Activated naive CD4-positive, alpha-beta T cell treated with anti-CD3 and anti-CD28 coated beads, Interleukin-2, amount 50 U/mL, for 72 hours (primary cell): ENCODE measurements at regions not wholly inside any gene's neighbourhood (a gene's known extent, or its start where the extent isn't known, plus 50 kb on each side); places are given as distances from the start of the nearest gene placed in this dataset.

Experiments used
- ATAC-seq, 2 donors: fragments of 150-1000 bp; cut with Tn5 transposase; 2 replicates each; pipeline ENCODE4 v1.10.0; 2021; ENCODE audit warnings: mild to moderate bottlenecking in 2 of 2, moderate library complexity in 2 of 2
- DNase-seq, 2 donors: peaks; one replicate each; pipeline ENCODE4 v3.0.0; 2021 to 2022; ENCODE audit warnings: low spot score in 2 of 2
- H3K27ac Mint-ChIP-seq, 2 donors: one replicate each; pipeline ENCODE4 v1.8.0; 2022; ENCODE audit warnings: mild to moderate bottlenecking in 2 of 2, mixed read lengths in 2 of 2
- H3K36me3 Mint-ChIP-seq, 2 donors: one replicate each; pipeline ENCODE4 v1.8.0; 2022; ENCODE audit warnings: mixed read lengths in 2 of 2
- H3K9me3 Mint-ChIP-seq, 2 donors: one replicate each; pipeline ENCODE4 v1.8.0; 2022; ENCODE audit warnings: mixed read lengths in 2 of 2

GRCh38 chr9:81741103-81741502 is 51.8 kb upstream of the TLE1 start:
- peaks cover 0 to 13% of the 10 kb centered on the region in 2 donors for H3K36me3 Mint-ChIP-seq
- DNase-seq: no peak
- H3K27ac Mint-ChIP-seq: no peak overlapping the region
- peaks cover 0 to 12% of the 10 kb centered on the region in 2 donors for H3K9me3 Mint-ChIP-seq
- no peak for ATAC-seq

- Mint-ChIP-seq H3K27ac (no peak overlapping the region), H3K36me3 (no peaks in the 10 kb centered on the region), H3K9me3 (peaks cover 5% of the 10 kb centered on the region in 2 donors)
- DNase-seq (no peak), ATAC-seq (no peak)
These were observed 58.7 kb upstream of the TLE1 start for GRCh38 chr9:81748091-81748490.

- no peak for ATAC-seq
- H3K9me3 Mint-ChIP-seq: peaks cover 5 to 9% of the 10 kb centered on the region in 2 donors
- no peak overlapping the region for H3K27ac Mint-ChIP-seq
These were observed 64.1 kb upstream of the TLE1 start for GRCh38 chr9:81753436-81753835.

GRCh38 chr9:81754245-81754644 is 64.9 kb upstream of the TLE1 start:
- no peak for ATAC-seq
- H3K9me3 Mint-ChIP-seq: peaks cover 5 to 9% of the 10 kb centered on the region in 2 donors
- no peak overlapping the region for H3K27ac Mint-ChIP-seq
- no peak for DNase-seq
- H3K36me3 Mint-ChIP-seq: no peaks in the 10 kb centered on the region

More at GRCh38 chr9:81753436-81753835, 64.1 kb upstream of the TLE1 start:
- H3K36me3 Mint-ChIP-seq: no peaks in the 10 kb centered on the region
- DNase-seq: no peak

GRCh38 chr9:81755721-81756120 is 66.4 kb upstream of the TLE1 start:
- DNase-seq: no peak
- peaks cover 0 to 4% of the 10 kb centered on the region in 2 donors for H3K9me3 Mint-ChIP-seq
- no peaks in the 10 kb centered on the region for H3K36me3 Mint-ChIP-seq
- no peak overlapping the region for H3K27ac Mint-ChIP-seq
- no peak for ATAC-seq

- Mint-ChIP-seq H3K9me3 (peaks cover 0 to 4% of the 10 kb centered on the region in 2 donors), H3K27ac (no peak overlapping the region), H3K36me3 (no peaks in the 10 kb centered on the region)
- DNase-seq (no peak), ATAC-seq (no peak)
These were observed 67.2 kb upstream of the TLE1 start for GRCh38 chr9:81756561-81756960.

GRCh38 chr9:81758123-81758797 is 68.9 kb upstream of the TLE1 start:
- Mint-ChIP-seq H3K27ac (no peak overlapping the region), H3K36me3 (no peaks in the 10 kb centered on the region), H3K9me3 (peaks cover 0 to 3% of the 10 kb centered on the region in 2 donors)
- DNase-seq: no peak
- ATAC-seq: no peak

GRCh38 chr9:81759680-81760215 is 70.4 kb upstream of the TLE1 start:
- DNase-seq (no peak), ATAC-seq (no peak)
- H3K27ac Mint-ChIP-seq: no peak overlapping the region
- H3K36me3 Mint-ChIP-seq: no peaks in the 10 kb centered on the region
- no peaks in the 10 kb centered on the region for H3K9me3 Mint-ChIP-seq

- ATAC-seq (no peak), DNase-seq (no peak)
- peaks cover 0 to 11% of the 10 kb centered on the region in 2 donors for H3K9me3 Mint-ChIP-seq
- no peak overlapping the region for H3K27ac Mint-ChIP-seq
- no peaks in the 10 kb centered on the region for H3K36me3 Mint-ChIP-seq
These were observed 78.6 kb upstream of the TLE1 start for GRCh38 chr9:81767921-81768320.

- H3K27ac Mint-ChIP-seq: no peak overlapping the region
- H3K36me3 Mint-ChIP-seq: no peaks in the 10 kb centered on the region
- ATAC-seq (no peak), DNase-seq (no peak)
- H3K9me3 Mint-ChIP-seq: peaks cover 6 to 17% of the 10 kb centered on the region in 2 donors
These were observed 82.2 kb upstream of the TLE1 start for GRCh38 chr9:81771571-81771970.

- ATAC-seq (no peak), DNase-seq (no peak)
- no peaks in the 10 kb centered on the region for H3K36me3 Mint-ChIP-seq
- no peak overlapping the region for H3K27ac Mint-ChIP-seq
- H3K9me3 Mint-ChIP-seq: peaks cover 6 to 13% of the 10 kb centered on the region in 2 donors
These were observed 82.8 kb upstream of the TLE1 start for GRCh38 chr9:81772144-81772543.

- H3K27ac Mint-ChIP-seq: no peak overlapping the region
- peaks cover 6 to 13% of the 10 kb centered on the region in 2 donors for H3K9me3 Mint-ChIP-seq
- no peaks in the 10 kb centered on the region for H3K36me3 Mint-ChIP-seq
- ATAC-seq (no peak), DNase-seq (no peak)
These were observed 87.0 kb upstream of the TLE1 start for GRCh38 chr9:81776390-81776789.

- no peak overlapping the region for H3K27ac Mint-ChIP-seq
- H3K9me3 Mint-ChIP-seq: peaks cover 6 to 13% of the 10 kb centered on the region in 2 donors
- no peak for DNase-seq
- ATAC-seq: no peak
- H3K36me3 Mint-ChIP-seq: no peaks in the 10 kb centered on the region
These were observed 87.5 kb upstream of the TLE1 start for GRCh38 chr9:81776834-81777233.

GRCh38 chr9:81777482-81777881 is 88.1 kb upstream of the TLE1 start:
- DNase-seq (no peak), ATAC-seq (no peak)
- no peak overlapping the region for H3K27ac Mint-ChIP-seq
- peaks cover 6 to 13% of the 10 kb centered on the region in 2 donors for H3K9me3 Mint-ChIP-seq
- H3K36me3 Mint-ChIP-seq: no peaks in the 10 kb centered on the region

- DNase-seq: no peak
- Mint-ChIP-seq H3K9me3 (no peaks in the 10 kb centered on the region), H3K36me3 (no peaks in the 10 kb centered on the region), H3K27ac (no peak overlapping the region)
- no peak for ATAC-seq
These were observed 93.1 kb upstream of the TLE1 start for GRCh38 chr9:81782313-81782995.

GRCh38 chr9:81787747-81788632 is 98.6 kb upstream of the TLE1 start:
- Mint-ChIP-seq H3K27ac (no peak overlapping the region), H3K36me3 (no peaks in the 10 kb centered on the region), H3K9me3 (no peaks in the 10 kb centered on the region)
- ATAC-seq (no peak), DNase-seq (no peak)

GRCh38 chr9:81789721-81790120 is 100.4 kb upstream of the TLE1 start:
- H3K27ac Mint-ChIP-seq: no peak overlapping the region
- H3K9me3 Mint-ChIP-seq: no peaks in the 10 kb centered on the region
- DNase-seq (no peak), ATAC-seq (no peak)
- no peaks in the 10 kb centered on the region for H3K36me3 Mint-ChIP-seq
